Loucy (cell line): ENCODE measurements at regions not wholly inside any gene's neighbourhood (a gene's known extent, or its start where the extent isn't known, plus 50 kb on each side); places are given as distances from the start of the nearest gene placed in this dataset.

Experiments used
- EZH2phosphoT487 ChIP-seq: fragments of 200-600 bp; IDR thresholded peaks from 2 replicates; pipeline ENCODE4 v1.6.1; 2018; ENCODE audit warnings: antibody characterized with exemption, mild to moderate bottlenecking, moderate library complexity, borderline replicate concordance
- TF ChIP-seq, protein P1 (sequence below): fragments of 200-600 bp; sonication (generic); conservative IDR thresholded peaks from 2 replicates; pipeline ENCODE4 v1.5.1; 2014; ENCODE audit warnings: mild to moderate bottlenecking, antibody characterized with exemption, low read length

GRCh38 chr12:131381716-131382430, 329.0 kb upstream of the SFSWAP start:
- TF ChIP-seq, protein P1, sequence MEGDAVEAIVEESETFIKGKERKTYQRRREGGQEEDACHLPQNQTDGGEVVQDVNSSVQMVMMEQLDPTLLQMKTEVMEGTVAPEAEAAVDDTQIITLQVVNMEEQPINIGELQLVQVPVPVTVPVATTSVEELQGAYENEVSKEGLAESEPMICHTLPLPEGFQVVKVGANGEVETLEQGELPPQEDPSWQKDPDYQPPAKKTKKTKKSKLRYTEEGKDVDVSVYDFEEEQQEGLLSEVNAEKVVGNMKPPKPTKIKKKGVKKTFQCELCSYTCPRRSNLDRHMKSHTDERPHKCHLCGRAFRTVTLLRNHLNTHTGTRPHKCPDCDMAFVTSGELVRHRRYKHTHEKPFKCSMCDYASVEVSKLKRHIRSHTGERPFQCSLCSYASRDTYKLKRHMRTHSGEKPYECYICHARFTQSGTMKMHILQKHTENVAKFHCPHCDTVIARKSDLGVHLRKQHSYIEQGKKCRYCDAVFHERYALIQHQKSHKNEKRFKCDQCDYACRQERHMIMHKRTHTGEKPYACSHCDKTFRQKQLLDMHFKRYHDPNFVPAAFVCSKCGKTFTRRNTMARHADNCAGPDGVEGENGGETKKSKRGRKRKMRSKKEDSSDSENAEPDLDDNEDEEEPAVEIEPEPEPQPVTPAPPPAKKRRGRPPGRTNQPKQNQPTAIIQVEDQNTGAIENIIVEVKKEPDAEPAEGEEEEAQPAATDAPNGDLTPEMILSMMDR, result no peak
- no peak for TF ChIP-seq EZH2phosphoT487
